ENCODE measurements at regions not wholly inside any gene's neighbourhood (a gene's known extent, or its start where the extent isn't known, plus 50 kb on each side); places are given as distances from the start of the nearest gene placed in this dataset.

DNA sequence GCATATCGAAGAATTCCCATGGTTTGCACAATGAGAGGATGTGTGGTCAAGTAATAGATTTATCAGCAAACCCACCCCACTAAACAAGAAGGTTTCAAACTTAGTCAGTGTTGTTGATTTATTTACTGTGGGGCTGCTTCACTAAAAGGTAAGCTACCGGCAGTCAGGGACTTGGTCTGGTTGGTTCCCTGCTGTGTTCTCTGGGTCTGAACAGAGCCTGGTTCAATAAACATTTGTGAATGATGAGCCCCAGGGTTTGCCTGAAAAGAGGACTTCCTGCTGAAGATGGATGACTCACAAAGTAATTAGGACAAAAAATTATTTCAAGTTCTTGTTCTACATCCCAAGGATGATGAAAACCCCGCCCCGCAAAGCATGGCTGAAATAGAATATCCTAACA is 108.3 kb downstream of the SPP2 start:
- TF ChIP-seq, protein P1, sequence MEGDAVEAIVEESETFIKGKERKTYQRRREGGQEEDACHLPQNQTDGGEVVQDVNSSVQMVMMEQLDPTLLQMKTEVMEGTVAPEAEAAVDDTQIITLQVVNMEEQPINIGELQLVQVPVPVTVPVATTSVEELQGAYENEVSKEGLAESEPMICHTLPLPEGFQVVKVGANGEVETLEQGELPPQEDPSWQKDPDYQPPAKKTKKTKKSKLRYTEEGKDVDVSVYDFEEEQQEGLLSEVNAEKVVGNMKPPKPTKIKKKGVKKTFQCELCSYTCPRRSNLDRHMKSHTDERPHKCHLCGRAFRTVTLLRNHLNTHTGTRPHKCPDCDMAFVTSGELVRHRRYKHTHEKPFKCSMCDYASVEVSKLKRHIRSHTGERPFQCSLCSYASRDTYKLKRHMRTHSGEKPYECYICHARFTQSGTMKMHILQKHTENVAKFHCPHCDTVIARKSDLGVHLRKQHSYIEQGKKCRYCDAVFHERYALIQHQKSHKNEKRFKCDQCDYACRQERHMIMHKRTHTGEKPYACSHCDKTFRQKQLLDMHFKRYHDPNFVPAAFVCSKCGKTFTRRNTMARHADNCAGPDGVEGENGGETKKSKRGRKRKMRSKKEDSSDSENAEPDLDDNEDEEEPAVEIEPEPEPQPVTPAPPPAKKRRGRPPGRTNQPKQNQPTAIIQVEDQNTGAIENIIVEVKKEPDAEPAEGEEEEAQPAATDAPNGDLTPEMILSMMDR (conservative IDR thresholded peaks at IDR 0.05; ENCODE audit: low read depth, low read length) = no peak
- TF ChIP-seq EZH2 (IDR thresholded peaks at IDR 0.05; ENCODE audit: borderline replicate concordance, low read depth, low read length, poor library complexity, severe bottlenecking) = no peak
